IMR-90 (cell line): ENCODE measurements at regions not wholly inside any gene's neighbourhood (a gene's known extent, or its start where the extent isn't known, plus 50 kb on each side); places are given as distances from the start of the nearest gene placed in this dataset.

Experiments
- ATAC-seq: fragments of 200-7000 bp; cut with Tn5 transposase; 2 replicates; pipeline ENCODE4 v1.9.1; 2020; ENCODE audit warnings: low read depth, mild to moderate bottlenecking, moderate library complexity
- BruUV-seq: library from RNA; stranded (reverse); fragments of 400-500 nt; replicated peaks from 2 replicates; lab custom pipeline; 2021; lab: Mats Ljungman, UMichigan
- CTCF ChIA-PET: fragments of 300-600 bp; formaldehyde crosslinking; extraction: SDS; loops from one replicate; lab custom pipeline; 2021; ENCODE audit warnings: antibody characterized with exemption; lab: Yijun Ruan, JAX
- POLR2A ChIA-PET: fragments of 300-600 bp; sonication (Branson Sonifier 250); formaldehyde crosslinking; loops from one replicate; lab custom pipeline; 2022; ENCODE audit warnings: antibody characterized with exemption; ENCODE audit not compliant: unreplicated experiment; lab: Charles Lee
- DNase-seq: peaks from one replicate; pipeline ENCODE4 v3.0.0; 2013
- H2AFZ ChIP-seq: replicated peaks from 2 replicates; pipeline ENCODE3; 2013; ENCODE audit warnings: low read length, mild to moderate bottlenecking; ENCODE audit not compliant: poor library complexity
- H2AK5ac ChIP-seq: 2 replicates; pipeline ENCODE4 v1.6.1; 2013; ENCODE audit warnings: low read depth, low read length, inconsistent platforms
- H2AK9ac ChIP-seq: replicated peaks from 2 replicates; pipeline ENCODE3; 2013; ENCODE audit warnings: mild to moderate bottlenecking, low read depth, low read length, moderate library complexity; ENCODE audit not compliant: poor library complexity
- H2BK120ac ChIP-seq: 2 replicates; pipeline ENCODE4 v1.6.1; 2013; ENCODE audit warnings: low read depth, low read length, inconsistent platforms
- H2BK15ac ChIP-seq: 3 replicates; pipeline ENCODE4 v1.6.1; 2013; ENCODE audit warnings: low read depth, low read length, inconsistent platforms
- H2BK20ac ChIP-seq: 2 replicates; pipeline ENCODE4 v1.6.1; 2013; ENCODE audit warnings: low read depth, mild to moderate bottlenecking, inconsistent platforms, low read length, moderate library complexity
- H2BK5ac ChIP-seq: 2 replicates; pipeline ENCODE4 v1.6.1; 2013; ENCODE audit warnings: mild to moderate bottlenecking, low read depth, low read length, inconsistent platforms; ENCODE audit not compliant: poor library complexity, severe bottlenecking
- H3K14ac ChIP-seq: replicated peaks from 2 replicates; pipeline ENCODE4 v1.6.1; 2013; ENCODE audit warnings: low read depth, low read length, inconsistent platforms
- H3K18ac ChIP-seq: 2 replicates; pipeline ENCODE4 v1.6.1; 2013; ENCODE audit warnings: low read depth, low read length, control low read depth
- H3K23ac ChIP-seq: 2 replicates; pipeline ENCODE4 v1.6.1; 2013; ENCODE audit warnings: low read depth, low read length, inconsistent platforms
- H3K27ac ChIP-seq: 2 replicates; pipeline ENCODE4 v1.5.1; 2013; ENCODE audit warnings: mild to moderate bottlenecking, control low read depth, low read length; ENCODE audit not compliant: insufficient read depth
- H3K27me3 ChIP-seq: 2 replicates; pipeline ENCODE4 v1.6.1; 2013; ENCODE audit warnings: low read length; ENCODE audit not compliant: control insufficient read depth, insufficient read depth
- H3K36me3 ChIP-seq: 2 replicates; pipeline ENCODE4 v1.6.1; 2013; ENCODE audit warnings: low read length, mixed read lengths; ENCODE audit not compliant: control insufficient read depth, insufficient read depth
- H3K4ac ChIP-seq: 2 replicates; pipeline ENCODE4 v1.6.1; 2013; ENCODE audit warnings: low read depth, low read length, inconsistent platforms
- H3K4me1 ChIP-seq: 2 replicates; pipeline ENCODE4 v1.6.1; 2013; ENCODE audit warnings: low read length, mixed read lengths; ENCODE audit not compliant: control insufficient read depth, insufficient read depth
- H3K4me2 ChIP-seq: 2 replicates; pipeline ENCODE4 v1.6.1; 2013; ENCODE audit warnings: low read depth, mild to moderate bottlenecking, control low read depth, low read length, moderate library complexity
- H3K4me3 ChIP-seq: 2 replicates; pipeline ENCODE4 v1.5.1; 2013; ENCODE audit warnings: low read depth, mild to moderate bottlenecking, control low read depth, low read length, moderate library complexity; ENCODE audit not compliant: insufficient read depth
- H3K56ac ChIP-seq: 2 replicates; pipeline ENCODE4 v1.6.1; 2013; ENCODE audit warnings: low read length, inconsistent platforms; ENCODE audit not compliant: insufficient read depth; ENCODE audit errors: extremely low read depth
- H3K79me1 ChIP-seq, 2 experiments: 2 replicates each; pipeline ENCODE4 v1.6.1; 2013; ENCODE audit warnings: low read length in 2 of 2, inconsistent platforms in 1 of 2, low read depth in 1 of 2
- H3K9ac ChIP-seq: 2 replicates; pipeline ENCODE4 v1.6.1; 2013; ENCODE audit warnings: low read depth, low read length, control low read depth
- H3K9me1 ChIP-seq: 2 replicates; pipeline ENCODE4 v1.6.1; 2013; ENCODE audit warnings: low read length, inconsistent platforms; ENCODE audit not compliant: insufficient read depth
- H3K9me3 ChIP-seq: 2 replicates; pipeline ENCODE4 v1.6.1; 2013; ENCODE audit warnings: low read length; ENCODE audit not compliant: control insufficient read depth, insufficient read depth
- H4K20me1 ChIP-seq: 2 replicates; pipeline ENCODE4 v1.6.1; 2013; ENCODE audit warnings: low read length, inconsistent platforms; ENCODE audit not compliant: insufficient read depth
- H4K5ac ChIP-seq: 2 replicates; pipeline ENCODE4 v1.6.1; 2013; ENCODE audit warnings: mild to moderate bottlenecking, low read depth, low read length, control low read depth
- H4K8ac ChIP-seq, 2 experiments: 2 replicates each; pipeline ENCODE4 v1.6.1; 2013; ENCODE audit warnings: low read depth in 2 of 2, low read length in 2 of 2, control low read depth in 1 of 2, inconsistent platforms in 1 of 2
- H4K91ac ChIP-seq: 2 replicates; pipeline ENCODE4 v1.6.1; 2013; ENCODE audit warnings: low read depth, low read length, inconsistent platforms; ENCODE audit not compliant: insufficient read depth
- BHLHE40 ChIP-seq: fragments of 150-350 bp; IDR thresholded peaks from 2 replicates; pipeline ENCODE4 v1.6.1; 2016; ENCODE audit warnings: mild to moderate bottlenecking, low read depth, low read length
- CHD1 ChIP-seq: IDR thresholded peaks from 2 replicates; pipeline ENCODE4 v1.6.1; 2012; ENCODE audit warnings: low read depth, low read length, improper control_type of control experiment
- MAZ ChIP-seq: IDR thresholded peaks from 2 replicates; pipeline ENCODE4 v1.6.1; 2012; ENCODE audit warnings: low read depth, mild to moderate bottlenecking, low read length, improper control_type of control experiment, moderate library complexity, borderline replicate concordance
- NFE2L2 ChIP-seq: fragments of 150-350 bp; IDR thresholded peaks from 2 replicates; pipeline ENCODE4 v1.6.1; 2016; ENCODE audit warnings: low read depth, mild to moderate bottlenecking, low read length
- RCOR1 ChIP-seq: IDR thresholded peaks from 2 replicates; pipeline ENCODE4 v1.6.1; 2012; ENCODE audit warnings: mild to moderate bottlenecking, low read length, improper control_type of control experiment; ENCODE audit not compliant: insufficient replicate concordance
- SMC3 ChIP-seq: fragments of 150-350 bp; IDR thresholded peaks from 2 replicates; pipeline ENCODE4 v1.6.1; 2016; ENCODE audit warnings: low read depth, mild to moderate bottlenecking, antibody characterized with exemption, low read length, moderate library complexity
- WGBS, 2 experiments: methylation state at CpG; one replicate each; pipeline versions ENCODE4 v1.1.5 to v1.1.7; 2013; ENCODE audit warnings: missing lambda C conversion rate in 2 of 2; ENCODE audit not compliant: insufficient read length in 1 of 2; ENCODE audit errors: extremely low coverage in 2 of 2; 5-methylcytosine and 5-hydroxymethylcytosine counted together
- dilution Hi-C: fragments of 300-500 bp; cut with HindIII; formaldehyde crosslinking; loops from one replicate; pipeline ENCODE4 v1.14.3; 2018; ENCODE audit warnings: low sequenced_read_pairs; ENCODE audit not compliant: unreplicated experiment
- in situ Hi-C: fragments of 300-500 bp; cut with MboI; formaldehyde crosslinking; loops from 3 replicates; pipeline ENCODE4 v1.14.3; 2019; ENCODE audit warnings: low sequenced_read_pairs, inconsistent platforms, mixed read lengths
- intact Hi-C: fragments of 100-400 bp; cut with micrococcal nuclease; formaldehyde crosslinking; loops from 2 replicates; pipeline ENCODE4 v1.10.0; 2022
- TF ChIP-seq, protein P1 (sequence below): fragments of 150-350 bp; IDR thresholded peaks from 2 replicates; pipeline ENCODE4 v1.6.1; 2016; ENCODE audit warnings: low read depth, mild to moderate bottlenecking, low read length, moderate library complexity, borderline replicate concordance
- TF ChIP-seq, protein P2 (sequence below): conservative IDR thresholded peaks from 2 replicates; pipeline ENCODE4 v1.5.1; 2012; ENCODE audit warnings: mild to moderate bottlenecking, low read depth, low read length, improper control_type of control experiment

DNA sequence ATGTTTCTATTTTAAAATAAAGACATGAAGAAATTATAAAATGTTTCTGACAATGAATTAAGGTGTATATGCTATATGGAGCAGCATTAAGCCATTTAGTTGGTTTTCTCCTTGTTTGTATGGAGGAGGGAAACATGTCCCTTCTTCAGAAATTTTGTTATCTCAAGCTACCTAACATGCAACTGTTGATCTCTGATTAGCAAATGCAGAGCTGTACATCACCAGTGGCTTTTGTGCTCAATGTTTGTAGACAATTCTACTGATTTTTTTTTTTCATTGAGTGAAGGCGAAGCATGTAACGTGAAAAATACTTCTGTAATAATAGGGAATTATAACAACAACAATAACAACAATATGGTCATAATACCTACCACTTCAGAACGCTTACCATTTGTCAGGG, 463.7 kb downstream of the PLPP3 start:
- no peak overlapping the region for H4K5ac ChIP-seq
- no peak overlapping the region for H2AK5ac ChIP-seq
- no peaks in the 10 kb centered on the region; the same call in 1 of the 2 replicates for H3K9me3 ChIP-seq
- no peak overlapping the region for H4K91ac ChIP-seq
- H3K4me3 ChIP-seq: no peak overlapping the region
- H3K18ac ChIP-seq: no peak overlapping the region
- no peak overlapping the region for H2BK15ac ChIP-seq
- TF ChIP-seq RCOR1: no peak
- TF ChIP-seq NFE2L2: no peak
- TF ChIP-seq SMC3: no peak
- TF ChIP-seq BHLHE40: no peak
- TF ChIP-seq CHD1: no peak
- TF ChIP-seq, protein P1, sequence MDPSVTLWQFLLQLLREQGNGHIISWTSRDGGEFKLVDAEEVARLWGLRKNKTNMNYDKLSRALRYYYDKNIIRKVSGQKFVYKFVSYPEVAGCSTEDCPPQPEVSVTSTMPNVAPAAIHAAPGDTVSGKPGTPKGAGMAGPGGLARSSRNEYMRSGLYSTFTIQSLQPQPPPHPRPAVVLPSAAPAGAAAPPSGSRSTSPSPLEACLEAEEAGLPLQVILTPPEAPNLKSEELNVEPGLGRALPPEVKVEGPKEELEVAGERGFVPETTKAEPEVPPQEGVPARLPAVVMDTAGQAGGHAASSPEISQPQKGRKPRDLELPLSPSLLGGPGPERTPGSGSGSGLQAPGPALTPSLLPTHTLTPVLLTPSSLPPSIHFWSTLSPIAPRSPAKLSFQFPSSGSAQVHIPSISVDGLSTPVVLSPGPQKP: no peak
- TF ChIP-seq, protein P2, sequence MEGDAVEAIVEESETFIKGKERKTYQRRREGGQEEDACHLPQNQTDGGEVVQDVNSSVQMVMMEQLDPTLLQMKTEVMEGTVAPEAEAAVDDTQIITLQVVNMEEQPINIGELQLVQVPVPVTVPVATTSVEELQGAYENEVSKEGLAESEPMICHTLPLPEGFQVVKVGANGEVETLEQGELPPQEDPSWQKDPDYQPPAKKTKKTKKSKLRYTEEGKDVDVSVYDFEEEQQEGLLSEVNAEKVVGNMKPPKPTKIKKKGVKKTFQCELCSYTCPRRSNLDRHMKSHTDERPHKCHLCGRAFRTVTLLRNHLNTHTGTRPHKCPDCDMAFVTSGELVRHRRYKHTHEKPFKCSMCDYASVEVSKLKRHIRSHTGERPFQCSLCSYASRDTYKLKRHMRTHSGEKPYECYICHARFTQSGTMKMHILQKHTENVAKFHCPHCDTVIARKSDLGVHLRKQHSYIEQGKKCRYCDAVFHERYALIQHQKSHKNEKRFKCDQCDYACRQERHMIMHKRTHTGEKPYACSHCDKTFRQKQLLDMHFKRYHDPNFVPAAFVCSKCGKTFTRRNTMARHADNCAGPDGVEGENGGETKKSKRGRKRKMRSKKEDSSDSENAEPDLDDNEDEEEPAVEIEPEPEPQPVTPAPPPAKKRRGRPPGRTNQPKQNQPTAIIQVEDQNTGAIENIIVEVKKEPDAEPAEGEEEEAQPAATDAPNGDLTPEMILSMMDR: no peak
- TF ChIP-seq MAZ: no peak
- no peak overlapping the region for H2BK120ac ChIP-seq
- no peaks in the 10 kb centered on the region for H4K20me1 ChIP-seq
- H3K4me1 ChIP-seq: no peaks in the 10 kb centered on the region
- no peak overlapping the region for H3K14ac ChIP-seq
- in situ Hi-C loops (no loop called here), intact Hi-C loops (no loop called here), dilution Hi-C loops (no loop called here)
- ChIA-PET POLR2A (no interaction called here), CTCF (interaction anchor here (0.6 to 0.7 kb wide), 3 partner anchors 35 to 463 kb away, joined by 3 to 5 read pairs (median 5); no protein-coding TSS in a partner anchor)
- no peak overlapping the region for H3K23ac ChIP-seq
- DNase-seq: no peak
- no peak overlapping the region for H3K9ac ChIP-seq
- H3K4me2 ChIP-seq: no peak overlapping the region
- no peak overlapping the region for H2BK20ac ChIP-seq
- H3K4ac ChIP-seq: no peak overlapping the region
- H3K79me1 ChIP-seq: no peaks in the 10 kb centered on the region
- WGBS, 2 experiments: no CpG with 5 or more reads among the region's 3 CpGs
- no peak overlapping the region for H3K56ac ChIP-seq
- no peak overlapping the region for H2AK9ac ChIP-seq
- no peak overlapping the region for H2BK5ac ChIP-seq
- H3K9me1 ChIP-seq: no peaks in the 10 kb centered on the region; the same call in 1 of the 2 replicates
- no peak overlapping the region for H4K8ac ChIP-seq
- no peak overlapping the region for H2AFZ ChIP-seq
- no peaks in the 10 kb centered on the region for H3K36me3 ChIP-seq
- no peaks in the 10 kb centered on the region for H3K27me3 ChIP-seq
- H3K27ac ChIP-seq: no peak overlapping the region
- no TSS peak for BruUV-seq
- ATAC-seq: no peak
